Sciatic nerve (tissue), 2 donors: ENCODE measurements at regions not wholly inside any gene's neighbourhood (a gene's known extent, or its start where the extent isn't known, plus 50 kb on each side); places are given as distances from the start of the nearest gene placed in this dataset. TPM values are rescaled to one million over a fixed set of nuclear protein-coding genes. Genes with fewer than 3 reads are reported as not detected.

ENCODE experiments used
- ATAC-seq: fragments of 200-7000 bp; cut with Tn5 transposase; one replicate; pipeline ENCODE4 v1.9.1; 2020; ENCODE audit warnings: mild to moderate bottlenecking, moderate library complexity
- DNase-seq: peaks from one replicate; pipeline ENCODE4 v3.0.0-alpha.2; 2020; ENCODE audit warnings: low spot score
- intact Hi-C: fragments of 100-400 bp; cut with DNase I; formaldehyde crosslinking; loops from one replicate; pipeline ENCODE4 v1.14.2; 2022
- microRNA-seq: library from miRNA; unstranded; fragments of <30 nt; microRNA quantifications from one replicate; pipeline ENCODE4 v1.2.0, GENCODE V29; 2020
- donor health status: DM: no; HTN: no; CAD: no.
- donor health status: DM: no; HTN: no; CAD: no.

- DNase-seq, result no peak
- intact Hi-C loops, result no loop called here
- no peak for ATAC-seq
Observed at GRCh38 chr11:28448186-28448585, 340.0 kb downstream of the METTL15 start.

- intact Hi-C loops, result no loop called here
- ATAC-seq (no peak), DNase-seq (no peak)
Observed at GRCh38 chr11:28447226-28447625, 339.0 kb downstream of the METTL15 start.

GRCh38 chr11:28442131-28442530 lies 333.9 kb downstream of the METTL15 start:
- intact Hi-C loops, result no loop called here
- ATAC-seq, result no peak
- DNase-seq, result no peak

GRCh38 chr11:28439403-28439802 lies 331.2 kb downstream of the METTL15 start:
- ATAC-seq (no peak), DNase-seq (no peak)
- intact Hi-C loops, result no loop called here

- ATAC-seq (no peak), DNase-seq (no peak)
- intact Hi-C loops, result no loop called here
Observed at GRCh38 chr11:28420099-28420498, 311.9 kb downstream of the METTL15 start.

- ATAC-seq (no peak), DNase-seq (no peak)
- intact Hi-C loops, result no loop called here
Observed at GRCh38 chr11:28417601-28418323, 309.6 kb downstream of the METTL15 start.

- DNase-seq (no peak), ATAC-seq (no peak)
- intact Hi-C loops, result no loop called here
Observed at GRCh38 chr11:28412029-28412428, 303.8 kb downstream of the METTL15 start.

- intact Hi-C loops, result no loop called here
- no peak for ATAC-seq
- DNase-seq, result no peak
Observed at GRCh38 chr11:28401446-28401845, 293.3 kb downstream of the METTL15 start.

GRCh38 chr11:28400331-28401100 lies 292.3 kb downstream of the METTL15 start:
- DNase-seq, result no peak
- intact Hi-C loops, result no loop called here
- no peak for ATAC-seq

GRCh38 chr11:28393348-28393747 lies 285.2 kb downstream of the METTL15 start:
- intact Hi-C loops, result no loop called here

GRCh38 chr11:28384418-28384817 lies 276.2 kb downstream of the METTL15 start:
- intact Hi-C loops, result no loop called here
- ATAC-seq, result no peak
- DNase-seq, result no peak

More at GRCh38 chr11:28393348-28393747, 285.2 kb downstream of the METTL15 start:
- ATAC-seq (no peak), DNase-seq (no peak)

GRCh38 chr11:28383456-28383855 lies 275.3 kb downstream of the METTL15 start:
- DNase-seq, result no peak
- intact Hi-C loops, result no loop called here
- no peak for ATAC-seq

Small RNAs in the stretch of these regions (microRNA-seq; reads per million reads assigned to microRNA genes)
- not detected for gene MIR8068
